HAP-1 (cell line): ENCODE measurements at regions not wholly inside any gene's neighbourhood (a gene's known extent, or its start where the extent isn't known, plus 50 kb on each side); places are given as distances from the start of the nearest gene placed in this dataset.
"Not testable (repeated sequence)": the region's sequence is repeated elsewhere in the genome, so short reads cannot be mapped to it uniquely, and the experiment has no call there.

Experiments
- DNase-seq, 2 experiments: peaks; one replicate each; pipeline ENCODE4 v3.0.0-alpha.2; 2016 to 2020; ENCODE audit warnings: low spot score in 2 of 2
- H3K27me3 ChIP-seq: fragments of 250-450 bp; sonication (Bioruptor Pico); 2 replicates; pipeline ENCODE4 v1.5.1; 2020; ENCODE audit warnings: low read depth, mild to moderate bottlenecking, moderate library complexity
- H3K36me3 ChIP-seq: fragments of 250-450 bp; sonication (Bioruptor Pico); replicated peaks from 2 replicates; pipeline ENCODE4 v1.5.1; 2020; ENCODE audit warnings: mild to moderate bottlenecking
- H3K4me1 ChIP-seq: fragments of 250-450 bp; sonication (Bioruptor Pico); 2 replicates; pipeline ENCODE4 v1.5.1; 2020; ENCODE audit warnings: mild to moderate bottlenecking
- H3K4me3 ChIP-seq: fragments of 250-450 bp; sonication (Bioruptor Pico); 2 replicates; pipeline ENCODE4 v1.5.1; 2020; ENCODE audit warnings: mild to moderate bottlenecking, moderate library complexity
- H3K9me3 ChIP-seq: fragments of 250-450 bp; sonication (Bioruptor Pico); 2 replicates; pipeline ENCODE4 v1.5.1; 2020; ENCODE audit warnings: mild to moderate bottlenecking, moderate library complexity
- in situ Hi-C: fragments of 300-500 bp; cut with MboI; formaldehyde crosslinking; loops from 3 replicates; pipeline ENCODE4 v1.14.3; 2020; ENCODE audit warnings: low sequenced_read_pairs, inconsistent platforms, mixed read lengths

GRCh38 chr5:96097488-96097887 is 135.8 kb upstream of the ELL2 start:
- H3K27me3 ChIP-seq, H3K4me3 ChIP-seq, in situ Hi-C loops, H3K9me3 ChIP-seq, H3K36me3 ChIP-seq, H3K4me1 ChIP-seq, DNase-seq: not testable (repeated sequence)

GRCh38 chr5:96096724-96097123 is 135.1 kb upstream of the ELL2 start:
- Histone ChIP-seq H3K9me3 (no peaks in the 10 kb centered on the region), H3K36me3 (no peaks in the 10 kb centered on the region), H3K27me3 (no peaks in the 10 kb centered on the region), H3K4me1 (no peaks in the 10 kb centered on the region), H3K4me3 (no peak overlapping the region)
- in situ Hi-C loops = no loop called here
- no peak for DNase-seq

GRCh38 chr5:96094904-96095303 is 133.3 kb upstream of the ELL2 start:
- no peaks in the 10 kb centered on the region for H3K9me3 ChIP-seq
- no peak for DNase-seq
- H3K4me1 ChIP-seq = no peaks in the 10 kb centered on the region
- no peaks in the 10 kb centered on the region for H3K36me3 ChIP-seq
- no peaks in the 10 kb centered on the region for H3K27me3 ChIP-seq
- in situ Hi-C loops = no loop called here
- no peak overlapping the region for H3K4me3 ChIP-seq

- Histone ChIP-seq H3K27me3 (no peaks in the 10 kb centered on the region), H3K4me1 (no peaks in the 10 kb centered on the region), H3K4me3 (no peak overlapping the region), H3K9me3 (no peaks in the 10 kb centered on the region), H3K36me3 (no peaks in the 10 kb centered on the region)
- in situ Hi-C loops = no loop called here
- DNase-seq = no peak
Measured at GRCh38 chr5:96093890-96094381, 132.3 kb upstream of the ELL2 start.

- no peak overlapping the region for H3K4me3 ChIP-seq
- no peaks in the 10 kb centered on the region for H3K27me3 ChIP-seq
- no peaks in the 10 kb centered on the region for H3K36me3 ChIP-seq
- no peak for DNase-seq
- in situ Hi-C loops = no loop called here
- no peaks in the 10 kb centered on the region for H3K4me1 ChIP-seq
- no peaks in the 10 kb centered on the region for H3K9me3 ChIP-seq
Measured at GRCh38 chr5:96093340-96093739, 131.7 kb upstream of the ELL2 start.

GRCh38 chr5:96091874-96092273 is 130.2 kb upstream of the ELL2 start:
- H3K4me3 ChIP-seq = no peak overlapping the region
- no peaks in the 10 kb centered on the region for H3K4me1 ChIP-seq
- in situ Hi-C loops = no loop called here
- DNase-seq = no peak
- no peaks in the 10 kb centered on the region for H3K36me3 ChIP-seq
- no peaks in the 10 kb centered on the region for H3K9me3 ChIP-seq
- H3K27me3 ChIP-seq = no peaks in the 10 kb centered on the region

GRCh38 chr5:96090215-96090614 is 128.6 kb upstream of the ELL2 start:
- Histone ChIP-seq H3K27me3 (peaks cover 4% of the 10 kb centered on the region; the same call in 1 of the 2 replicates), H3K36me3 (no peaks in the 10 kb centered on the region), H3K4me3 (no peak overlapping the region), H3K9me3 (no peaks in the 10 kb centered on the region), H3K4me1 (peaks cover 2% of the 10 kb centered on the region)
- no peak for DNase-seq
- in situ Hi-C loops = no loop called here

GRCh38 chr5:96088706-96089498 is 127.3 kb upstream of the ELL2 start:
- Histone ChIP-seq H3K4me1 (peaks cover 13% of the 10 kb centered on the region), H3K36me3 (no peaks in the 10 kb centered on the region), H3K4me3 (no peak overlapping the region), H3K9me3 (no peaks in the 10 kb centered on the region), H3K27me3 (peaks cover 6% of the 10 kb centered on the region; the same call in 1 of the 2 replicates)
- in situ Hi-C loops = no loop called here
- DNase-seq = no peak

GRCh38 chr5:96087939-96088338 is 126.3 kb upstream of the ELL2 start:
- in situ Hi-C loops = no loop called here
- no peak for DNase-seq
- Histone ChIP-seq H3K9me3 (no peaks in the 10 kb centered on the region), H3K36me3 (no peaks in the 10 kb centered on the region), H3K4me1 (peaks cover 19% of the 10 kb centered on the region), H3K27me3 (peaks cover 6% of the 10 kb centered on the region; the same call in 1 of the 2 replicates), H3K4me3 (no peak overlapping the region)

- peaks cover 22% of the 10 kb centered on the region for H3K4me1 ChIP-seq
- no peak for DNase-seq
- no peaks in the 10 kb centered on the region for H3K9me3 ChIP-seq
- peaks cover 6% of the 10 kb centered on the region; the same call in 1 of the 2 replicates for H3K27me3 ChIP-seq
- no peaks in the 10 kb centered on the region for H3K36me3 ChIP-seq
- no peak overlapping the region for H3K4me3 ChIP-seq
- in situ Hi-C loops = no loop called here
Measured at GRCh38 chr5:96084874-96085506, 123.3 kb upstream of the ELL2 start.

GRCh38 chr5:96083361-96083881 is 121.8 kb upstream of the ELL2 start:
- Histone ChIP-seq H3K36me3 (no peaks in the 10 kb centered on the region), H3K4me3 (no peak overlapping the region), H3K9me3 (no peaks in the 10 kb centered on the region), H3K4me1 (peaks cover 22% of the 10 kb centered on the region), H3K27me3 (peaks cover 6% of the 10 kb centered on the region; the same call in 1 of the 2 replicates)
- DNase-seq = peak; percentile 69 to 95
- in situ Hi-C loops = no loop called here

GRCh38 chr5:96081276-96081858 is 119.7 kb upstream of the ELL2 start:
- Histone ChIP-seq H3K4me1 (peaks cover 22% of the 10 kb centered on the region), H3K36me3 (no peaks in the 10 kb centered on the region), H3K9me3 (no peaks in the 10 kb centered on the region), H3K4me3 (no peak overlapping the region), H3K27me3 (peaks cover 3% of the 10 kb centered on the region; the same call in 1 of the 2 replicates)
- in situ Hi-C loops = no loop called here
- DNase-seq = no peak

GRCh38 chr5:96080557-96080956 is 118.9 kb upstream of the ELL2 start:
- in situ Hi-C loops = no loop called here
- no peak overlapping the region for H3K4me3 ChIP-seq
- H3K36me3 ChIP-seq = no peaks in the 10 kb centered on the region
- no peak for DNase-seq
- H3K27me3 ChIP-seq = 0 out of 2 replicates have a peak, but pooled peaks cover 3% of the 10 kb centered on the region
- no peaks in the 10 kb centered on the region for H3K9me3 ChIP-seq
- H3K4me1 ChIP-seq = peaks cover 22% of the 10 kb centered on the region

- Histone ChIP-seq H3K9me3 (no peaks in the 10 kb centered on the region), H3K4me3 (no peak overlapping the region), H3K4me1 (peaks cover 17% of the 10 kb centered on the region), H3K27me3 (0 out of 2 replicates have a peak, but pooled peaks cover 2% of the 10 kb centered on the region), H3K36me3 (no peaks in the 10 kb centered on the region)
- in situ Hi-C loops = no loop called here
- DNase-seq = no peak
Measured at GRCh38 chr5:96079962-96080361, 118.3 kb upstream of the ELL2 start.
